ENCODE measurements at regions not wholly inside any gene's neighbourhood (a gene's known extent, or its start where the extent isn't known, plus 50 kb on each side); places are given as distances from the start of the nearest gene placed in this dataset.

DNA sequence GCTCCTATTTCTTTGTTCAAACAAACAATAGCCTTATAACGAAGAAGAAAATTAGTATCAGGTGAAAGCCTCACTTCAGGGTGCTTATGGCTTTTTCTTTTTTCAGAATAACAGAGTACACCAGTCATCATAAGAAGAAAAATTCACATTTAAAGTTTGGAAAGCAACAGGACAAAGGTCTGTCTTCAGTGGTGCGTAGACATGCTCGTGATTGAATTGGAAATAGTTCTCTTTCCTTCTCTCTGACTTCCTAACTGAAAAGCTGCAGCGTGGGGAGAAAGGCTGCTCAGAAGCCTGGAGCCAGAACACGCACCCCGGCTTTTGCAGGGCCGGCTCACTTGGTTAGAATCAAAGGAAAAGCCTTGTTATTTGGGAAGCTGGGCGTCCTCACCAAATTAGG lies 127.6 kb upstream of the ZNF516 start:
- no peak overlapping the region for H4K5ac ChIP-seq (ENCODE audit: low read depth, low read length)
- no peak overlapping the region for H3K4ac ChIP-seq (ENCODE audit: low read depth, low read length)
- no peak for TF ChIP-seq RCOR1 (IDR thresholded peaks at IDR 0.05; ENCODE audit: insufficient replicate concordance, low read length)
- TF ChIP-seq RFX5 (IDR thresholded peaks at IDR 0.05; ENCODE audit: low read depth, low read length), result no peak
- TF ChIP-seq MAZ (IDR thresholded peaks at IDR 0.05; ENCODE audit: borderline replicate concordance, low read depth, low read length), result no peak
- no peak for TF ChIP-seq RAD21 (IDR thresholded peaks at IDR 0.05; ENCODE audit: low read length)
- no peak for TF ChIP-seq BHLHE40 (IDR thresholded peaks at IDR 0.05; ENCODE audit: low read depth, low read length)
- TF ChIP-seq NFE2L2 (IDR thresholded peaks at IDR 0.05; ENCODE audit: low read depth, low read length), result no peak
- TF ChIP-seq MAFK (IDR thresholded peaks at IDR 0.05; ENCODE audit: low read depth, low read length), result no peak
- TF ChIP-seq FOS (IDR thresholded peaks at IDR 0.05; ENCODE audit: low read depth, low read length), result no peak
- TF ChIP-seq POLR2A (IDR thresholded peaks at IDR 0.05; ENCODE audit: low read depth, low read length), result no peak
- TF ChIP-seq, protein P1, sequence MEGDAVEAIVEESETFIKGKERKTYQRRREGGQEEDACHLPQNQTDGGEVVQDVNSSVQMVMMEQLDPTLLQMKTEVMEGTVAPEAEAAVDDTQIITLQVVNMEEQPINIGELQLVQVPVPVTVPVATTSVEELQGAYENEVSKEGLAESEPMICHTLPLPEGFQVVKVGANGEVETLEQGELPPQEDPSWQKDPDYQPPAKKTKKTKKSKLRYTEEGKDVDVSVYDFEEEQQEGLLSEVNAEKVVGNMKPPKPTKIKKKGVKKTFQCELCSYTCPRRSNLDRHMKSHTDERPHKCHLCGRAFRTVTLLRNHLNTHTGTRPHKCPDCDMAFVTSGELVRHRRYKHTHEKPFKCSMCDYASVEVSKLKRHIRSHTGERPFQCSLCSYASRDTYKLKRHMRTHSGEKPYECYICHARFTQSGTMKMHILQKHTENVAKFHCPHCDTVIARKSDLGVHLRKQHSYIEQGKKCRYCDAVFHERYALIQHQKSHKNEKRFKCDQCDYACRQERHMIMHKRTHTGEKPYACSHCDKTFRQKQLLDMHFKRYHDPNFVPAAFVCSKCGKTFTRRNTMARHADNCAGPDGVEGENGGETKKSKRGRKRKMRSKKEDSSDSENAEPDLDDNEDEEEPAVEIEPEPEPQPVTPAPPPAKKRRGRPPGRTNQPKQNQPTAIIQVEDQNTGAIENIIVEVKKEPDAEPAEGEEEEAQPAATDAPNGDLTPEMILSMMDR (conservative IDR thresholded peaks at IDR 0.05; ENCODE audit: low read depth, low read length), result no peak
- no peak for TF ChIP-seq CEBPB (IDR thresholded peaks at IDR 0.05; ENCODE audit: low read depth, low read length)
- TF ChIP-seq CHD1 (IDR thresholded peaks at IDR 0.05; ENCODE audit: low read depth, low read length), result no peak
- TF ChIP-seq ELK1 (IDR thresholded peaks at IDR 0.05; ENCODE audit: borderline replicate concordance, low read depth, low read length), result no peak
- no peak for TF ChIP-seq SMC3 (IDR thresholded peaks at IDR 0.05; ENCODE audit: low read depth, low read length)
- TF ChIP-seq USF2 (IDR thresholded peaks at IDR 0.05; ENCODE audit: low read depth, low read length), result no peak
- no peak for TF ChIP-seq MXI1 (IDR thresholded peaks at IDR 0.05; ENCODE audit: borderline replicate concordance, low read depth, low read length)
- H2BK120ac ChIP-seq (ENCODE audit: low read depth, low read length), result no peak overlapping the region
- no peak overlapping the region for H3K23ac ChIP-seq (ENCODE audit: low read depth, low read length)
- intact Hi-C loops (cut with micrococcal nuclease) (loop anchor here (5.0 kb wide), 1 partner anchor 65 kb away; no protein-coding TSS in a partner anchor), dilution Hi-C loops (cut with HindIII; ENCODE audit: low sequenced_read_pairs, unreplicated experiment) (no loop called here), in situ Hi-C loops (cut with MboI; ENCODE audit: low sequenced_read_pairs) (loop anchor here (5.0 kb wide), 1 partner anchor 220 kb away; no protein-coding TSS in a partner anchor)
- H3K27ac ChIP-seq (ENCODE audit: insufficient read depth, low read length), result no peak overlapping the region
- BruUV-seq (replicated peaks), result no TSS peak
- H4K20me1 ChIP-seq (ENCODE audit: insufficient read depth, low read length), result no peaks in the 10 kb centered on the region
- no peak for DNase-seq
- no peak overlapping the region for H3K9ac ChIP-seq (ENCODE audit: low read depth, low read length)
- H3K4me3 ChIP-seq (ENCODE audit: insufficient read depth, low read depth, low read length), result no peak overlapping the region
- no peak overlapping the region for H4K91ac ChIP-seq (ENCODE audit: insufficient read depth, low read depth, low read length)
- no peak for ATAC-seq (ENCODE audit: low read depth)
- 60% methylated on average over 2 of the region's 8 CpGs; no CpG with 5 or more reads in 1 of the 2 experiments for WGBS, 2 experiments (ENCODE audit: extremely low coverage in 2 of 2, insufficient read length in 1 of 2)
- no peak overlapping the region for H3K14ac ChIP-seq (replicated peaks; ENCODE audit: low read depth, low read length)
- no peak overlapping the region for H3K18ac ChIP-seq (ENCODE audit: low read depth, low read length)
- H2AK5ac ChIP-seq (ENCODE audit: low read depth, low read length), result no peak overlapping the region
- H3K4me1 ChIP-seq (ENCODE audit: control insufficient read depth, insufficient read depth, low read length), result peaks cover 19% of the 10 kb centered on the region
- no peak overlapping the region for H3K4me2 ChIP-seq (ENCODE audit: low read depth, low read length)
- ChIA-PET CTCF (interaction anchor here (0.6 kb wide), 1 partner anchor 18 kb away, joined by 3 read pairs; no protein-coding TSS in a partner anchor), POLR2A (ENCODE audit: unreplicated experiment) (no interaction called here)
- no peak overlapping the region for H2BK20ac ChIP-seq (ENCODE audit: low read depth, low read length)
- H2AFZ ChIP-seq (replicated peaks; ENCODE audit: low read length, poor library complexity), result no peak overlapping the region
- no peaks in the 10 kb centered on the region for H3K79me1 ChIP-seq (ENCODE audit: low read depth in 1 of 2, low read length in 2 of 2)
- H2BK15ac ChIP-seq (ENCODE audit: low read depth, low read length), result no peak overlapping the region
- H3K9me3 ChIP-seq (ENCODE audit: control insufficient read depth, insufficient read depth, low read length), result no peaks in the 10 kb centered on the region
- no peak overlapping the region for H2AK9ac ChIP-seq (replicated peaks; ENCODE audit: low read depth, low read length, poor library complexity)
- H3K36me3 ChIP-seq (ENCODE audit: control insufficient read depth, insufficient read depth, low read length), result no peaks in the 10 kb centered on the region
- no peaks in the 10 kb centered on the region for H3K9me1 ChIP-seq (ENCODE audit: insufficient read depth, low read length)
- no peaks in the 10 kb centered on the region for H3K27me3 ChIP-seq (ENCODE audit: control insufficient read depth, insufficient read depth, low read length)
- H4K8ac ChIP-seq (ENCODE audit: low read depth in 2 of 2, low read length in 2 of 2), result no peak overlapping the region
- H2BK5ac ChIP-seq (ENCODE audit: low read depth, low read length, poor library complexity, severe bottlenecking), result no peak overlapping the region
- no peak overlapping the region for H3K56ac ChIP-seq (ENCODE audit: extremely low read depth, insufficient read depth, low read length)

Measured in IMR-90 (cell line).